Activated CD8-positive, alpha-beta T cell treated with anti-CD3 and anti-CD28 coated beads for 36 hours (primary cell): ENCODE measurements at regions not wholly inside any gene's neighbourhood (a gene's known extent, or its start where the extent isn't known, plus 50 kb on each side); places are given as distances from the start of the nearest gene placed in this dataset.

Experiments
- ATAC-seq: fragments of 200-7000 bp; cut with Tn5 transposase; one replicate; pipeline ENCODE4 v1.10.0; 2021; ENCODE audit warnings: mild to moderate bottlenecking, moderate library complexity
- CTCF ChIA-PET: fragments of 350-600 bp; sonication (Branson Sonifier 250); formaldehyde crosslinking; loops from one replicate; lab custom pipeline; 2021; ENCODE audit warnings: antibody characterized with exemption; lab: Charles Lee
- POLR2A ChIA-PET: fragments of 350-600 bp; sonication (Branson Sonifier 250); formaldehyde crosslinking; loops from one replicate; lab custom pipeline; 2021; ENCODE audit warnings: antibody characterized with exemption; lab: Charles Lee
- DNase-seq: peaks from one replicate; pipeline ENCODE4 v3.0.0-alpha.2; 2020
- H3K27ac Mint-ChIP-seq: one replicate; pipeline ENCODE4 v1.8.0; 2021; ENCODE audit warnings: mild to moderate bottlenecking, mixed read lengths
- H3K27me3 Mint-ChIP-seq: one replicate; pipeline ENCODE4 v1.8.0; 2021; ENCODE audit warnings: mixed read lengths
- H3K36me3 Mint-ChIP-seq: one replicate; pipeline ENCODE4 v1.8.0; 2021; ENCODE audit warnings: low read depth, mixed read lengths
- H3K4me1 Mint-ChIP-seq: one replicate; pipeline ENCODE4 v1.8.0; 2021; ENCODE audit warnings: low read depth, mixed read lengths
- H3K4me3 Mint-ChIP-seq: one replicate; pipeline ENCODE4 v1.8.0; 2021; ENCODE audit warnings: mild to moderate bottlenecking, moderate library complexity, mixed read lengths
- H3K9me3 Mint-ChIP-seq: one replicate; pipeline ENCODE4 v1.8.0; 2021; ENCODE audit warnings: mixed read lengths
- intact Hi-C: fragments of 100-400 bp; cut with micrococcal nuclease; formaldehyde crosslinking; loops from one replicate; pipeline ENCODE4 v1.10.0; 2022
- TF ChIP-seq, protein P1 (sequence below): fragments of 200-600 bp; IDR thresholded peaks from one replicate; pipeline ENCODE4 v1.8.0; 2022; ENCODE audit warnings: antibody characterized with exemption, mild to moderate bottlenecking

DNA sequence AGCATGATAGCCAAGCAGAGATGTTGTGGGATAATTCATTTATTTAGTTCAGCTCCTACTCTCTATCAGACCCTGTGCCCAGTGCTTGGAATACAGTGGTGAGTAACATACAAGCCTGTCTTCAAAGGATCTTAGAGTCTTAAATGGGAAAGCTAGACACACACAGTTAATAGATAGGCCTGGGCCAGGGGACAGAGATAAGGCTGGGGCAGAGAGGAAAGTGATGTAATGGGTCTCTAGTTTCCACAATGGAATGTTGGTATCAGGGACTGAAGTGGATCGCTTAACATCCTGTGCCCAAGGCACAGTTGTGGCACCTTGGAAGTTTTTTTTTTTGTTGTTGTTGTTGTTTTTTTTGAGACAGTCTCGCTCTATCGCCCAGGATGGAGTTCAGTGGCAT lies 79.9 kb upstream of the POLG start:
- no peaks in the 10 kb centered on the region for H3K36me3 Mint-ChIP-seq
- H3K27ac Mint-ChIP-seq, result no peak overlapping the region
- intact Hi-C loops, result no loop called here
- ChIA-PET CTCF (interaction anchor here (1.1 to 7.6 kb wide), 7 partner anchors 8 to 58 kb away, joined by 3 to 149 read pairs (median 5); no protein-coding TSS in a partner anchor), POLR2A (interaction anchor here (1.0 kb wide), 1 partner anchor 20 kb away, joined by 3 read pairs; no protein-coding TSS in a partner anchor)
- H3K4me3 Mint-ChIP-seq, result no peak overlapping the region
- H3K27me3 Mint-ChIP-seq, result peaks cover 80% of the 10 kb centered on the region
- H3K9me3 Mint-ChIP-seq, result no peaks in the 10 kb centered on the region
- TF ChIP-seq, protein P1, sequence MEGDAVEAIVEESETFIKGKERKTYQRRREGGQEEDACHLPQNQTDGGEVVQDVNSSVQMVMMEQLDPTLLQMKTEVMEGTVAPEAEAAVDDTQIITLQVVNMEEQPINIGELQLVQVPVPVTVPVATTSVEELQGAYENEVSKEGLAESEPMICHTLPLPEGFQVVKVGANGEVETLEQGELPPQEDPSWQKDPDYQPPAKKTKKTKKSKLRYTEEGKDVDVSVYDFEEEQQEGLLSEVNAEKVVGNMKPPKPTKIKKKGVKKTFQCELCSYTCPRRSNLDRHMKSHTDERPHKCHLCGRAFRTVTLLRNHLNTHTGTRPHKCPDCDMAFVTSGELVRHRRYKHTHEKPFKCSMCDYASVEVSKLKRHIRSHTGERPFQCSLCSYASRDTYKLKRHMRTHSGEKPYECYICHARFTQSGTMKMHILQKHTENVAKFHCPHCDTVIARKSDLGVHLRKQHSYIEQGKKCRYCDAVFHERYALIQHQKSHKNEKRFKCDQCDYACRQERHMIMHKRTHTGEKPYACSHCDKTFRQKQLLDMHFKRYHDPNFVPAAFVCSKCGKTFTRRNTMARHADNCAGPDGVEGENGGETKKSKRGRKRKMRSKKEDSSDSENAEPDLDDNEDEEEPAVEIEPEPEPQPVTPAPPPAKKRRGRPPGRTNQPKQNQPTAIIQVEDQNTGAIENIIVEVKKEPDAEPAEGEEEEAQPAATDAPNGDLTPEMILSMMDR, result no peak
- H3K4me1 Mint-ChIP-seq, result peaks cover 8% of the 10 kb centered on the region
- DNase-seq, result no peak
- no peak for ATAC-seq

DNA sequence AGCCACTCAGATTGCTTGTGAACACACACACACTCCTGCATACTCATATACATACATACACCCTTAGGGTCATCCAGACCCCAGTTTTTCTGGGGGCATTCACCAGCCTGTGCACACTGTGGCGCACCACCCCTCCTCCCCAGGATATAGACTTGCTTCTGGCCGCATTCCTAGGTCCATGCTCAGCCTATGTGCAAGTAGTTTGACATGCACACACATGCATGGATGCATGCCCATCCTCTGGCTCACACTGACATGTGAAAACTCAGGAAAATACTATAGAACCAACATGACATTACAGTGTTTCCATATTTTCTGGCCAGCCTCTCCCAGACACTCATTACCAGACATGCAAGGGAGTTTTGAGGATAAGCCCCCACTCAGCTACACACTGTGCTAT lies 79.3 kb upstream of the POLG start:
- CTCF ChIA-PET, result interaction anchor here (1.1 to 7.6 kb wide), 6 partner anchors 9 to 54 kb away, joined by 3 to 149 read pairs (median 4); no protein-coding TSS in a partner anchor
- H3K27ac Mint-ChIP-seq, result no peak overlapping the region
- DNase-seq (no peak), ATAC-seq (no peak)
- POLR2A ChIA-PET, result interaction anchor here (1.0 kb wide), 1 partner anchor 19 kb away, joined by 3 read pairs; no protein-coding TSS in a partner anchor
- no peak overlapping the region for H3K4me3 Mint-ChIP-seq
- intact Hi-C loops, result no loop called here
- TF ChIP-seq, protein P1, result no peak
- H3K36me3 Mint-ChIP-seq, result no peaks in the 10 kb centered on the region
- peaks cover 14% of the 10 kb centered on the region for H3K4me1 Mint-ChIP-seq
- H3K27me3 Mint-ChIP-seq, result peaks cover 84% of the 10 kb centered on the region
- H3K9me3 Mint-ChIP-seq, result no peaks in the 10 kb centered on the region

DNA sequence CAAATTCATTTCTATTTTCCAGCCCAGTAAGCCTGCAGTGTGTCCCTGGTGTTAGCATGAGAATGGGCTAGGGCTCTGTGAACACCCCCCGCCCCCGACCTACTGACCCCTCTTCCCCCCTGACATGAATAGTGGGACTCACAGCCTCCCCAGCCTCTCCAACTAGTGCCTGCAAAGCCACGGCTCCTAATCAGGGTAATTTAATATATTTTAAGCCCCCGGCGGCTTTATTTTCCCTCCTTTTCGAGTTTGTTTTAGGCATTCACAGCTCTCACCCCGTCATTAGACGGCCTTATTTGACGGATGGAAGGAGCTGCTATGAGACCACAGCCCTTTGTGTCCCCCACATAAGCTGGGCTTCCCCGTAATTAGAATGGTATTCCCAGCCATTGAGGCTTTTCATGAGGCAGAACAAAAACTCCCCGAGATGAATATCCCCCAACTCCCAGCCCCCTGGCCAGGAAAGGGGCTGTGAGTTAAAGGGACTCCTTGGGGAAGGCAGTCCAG lies 78.3 kb upstream of the POLG start:
- H3K4me3 Mint-ChIP-seq, result no peak overlapping the region
- no peak for DNase-seq
- H3K27me3 Mint-ChIP-seq, result peaks cover 88% of the 10 kb centered on the region
- ChIA-PET CTCF (interaction anchor here (1.3 kb wide), 1 partner anchor 17 kb away, joined by 4 read pairs; no protein-coding TSS in a partner anchor), POLR2A (no interaction called here)
- peaks cover 23% of the 10 kb centered on the region for H3K4me1 Mint-ChIP-seq
- no peaks in the 10 kb centered on the region for H3K36me3 Mint-ChIP-seq
- TF ChIP-seq, protein P1, result no peak
- ATAC-seq, result no peak
- intact Hi-C loops, result no loop called here
- no peak overlapping the region for H3K27ac Mint-ChIP-seq
- H3K9me3 Mint-ChIP-seq, result no peaks in the 10 kb centered on the region

DNA sequence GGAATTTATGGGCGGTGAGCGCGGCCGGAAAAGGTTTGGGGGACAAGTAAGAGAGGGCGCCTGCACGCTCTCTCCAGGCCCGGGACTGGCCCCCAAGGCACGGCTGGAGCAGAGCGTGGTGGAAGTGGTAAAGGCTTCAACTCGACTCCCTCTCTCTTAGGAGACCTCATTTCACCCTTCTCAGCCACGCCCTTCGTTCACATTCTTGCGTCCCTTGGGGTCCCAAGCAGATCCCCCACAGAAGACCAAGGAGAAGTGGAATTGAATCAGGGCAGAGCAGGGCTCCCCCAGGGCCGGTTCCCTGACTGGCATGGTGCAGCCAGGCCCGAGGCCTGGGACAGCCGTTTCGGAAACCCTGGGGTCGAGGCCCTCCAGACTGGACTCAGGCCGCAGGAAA lies 75.4 kb upstream of the POLG start:
- CTCF ChIA-PET, result interaction anchor here (1.1 to 3.1 kb wide), 4 partner anchors 9 to 41 kb away, joined by 3 to 18 read pairs (median 6); no protein-coding TSS in a partner anchor
- ATAC-seq (no peak), DNase-seq (no peak)
- Mint-ChIP-seq H3K4me1 (peaks cover 36% of the 10 kb centered on the region), H3K36me3 (no peaks in the 10 kb centered on the region), H3K4me3 (no peak overlapping the region), H3K27ac (no peak overlapping the region), H3K27me3 (peaks cover 91% of the 10 kb centered on the region), H3K9me3 (no peaks in the 10 kb centered on the region)
- POLR2A ChIA-PET, result interaction anchor here (0.9 kb wide), 1 partner anchor 31 kb away, joined by 3 read pairs; no protein-coding TSS in a partner anchor
- intact Hi-C loops, result no loop called here
- TF ChIP-seq, protein P1, result no peak
